Spleen (tissue), 7 donors: ENCODE measurements at regions not wholly inside any gene's neighbourhood (a gene's known extent, or its start where the extent isn't known, plus 50 kb on each side); places are given as distances from the start of the nearest gene placed in this dataset.

Experiments
- CTCF ChIP-seq, 11 experiments: fragments of 200-600 bp in 7 of 11; fragments of 450-650 bp in 4 of 11; sonication (generic) in 4 of 11; IDR thresholded peaks in 8 of 11; conservative IDR thresholded peaks in 3 of 11; 1 replicate in 7 of 11; 2 replicates in 4 of 11; pipeline versions ENCODE4 v1.4.0 to v1.8.0; 2016 to 2021; ENCODE audit warnings: antibody characterized with exemption in 11 of 11, inconsistent platforms in 4 of 11, mild to moderate bottlenecking in 1 of 11
- POLR2A ChIP-seq, 3 donors: fragments of 450-650 bp; IDR thresholded peaks; one replicate each; pipeline ENCODE4 v1.5.1; 2017; ENCODE audit warnings: antibody characterized with exemption in 3 of 3, mild to moderate bottlenecking in 1 of 3
- POLR2AphosphoS5 ChIP-seq, 3 donors: sonication (generic); formaldehyde crosslinking; IDR thresholded peaks; one replicate each; pipeline ENCODE4 v1.5.1; 2017; ENCODE audit warnings: antibody characterized with exemption in 3 of 3
- donor health status: DM: no; HTN: no; CAD: no; lungs with moderate emphysema.
- donor health status: DM: no; HTN: no; CAD: no.
- donor health status: DM: no; HTN: no; CAD: no.

GRCh38 chr1:39105061-39105840, 79.1 kb downstream of the NDUFS5 start:
- TF ChIP-seq CTCF (IDR thresholded peaks at IDR 0.05 in 8 of 11, conservative IDR thresholded peaks at IDR 0.05 in 3 of 11) (no peak), POLR2A (IDR thresholded peaks at IDR 0.05) (no peak), POLR2AphosphoS5 (IDR thresholded peaks at IDR 0.05) (peak; percentile 65 to 79 (median 71))
